PFSK-1 (cell line): ENCODE measurements at regions not wholly inside any gene's neighbourhood (a gene's known extent, or its start where the extent isn't known, plus 50 kb on each side); places are given as distances from the start of the nearest gene placed in this dataset.

Experiments used
- FOXP2 ChIP-seq: optimal IDR thresholded peaks from 2 replicates; pipeline ENCODE3; 2011; ENCODE audit warnings: borderline replicate concordance, control low read depth, inconsistent platforms; ENCODE audit not compliant: insufficient read depth; ENCODE audit errors: extremely low read length, extremely low read depth
- POLR2AphosphoS5 ChIP-seq: IDR thresholded peaks from 2 replicates; pipeline ENCODE4 v1.6.1; 2012; ENCODE audit warnings: low read depth, mild to moderate bottlenecking, control low read depth, low read length, moderate library complexity
- SIN3A ChIP-seq: IDR thresholded peaks from 2 replicates; pipeline ENCODE4 v1.6.1; 2012; ENCODE audit warnings: mild to moderate bottlenecking, low read length, moderate library complexity, borderline replicate concordance; ENCODE audit not compliant: insufficient read depth
- TAF1 ChIP-seq: IDR thresholded peaks from 2 replicates; pipeline ENCODE4 v1.6.1; 2012; ENCODE audit warnings: low read length, control low read depth, borderline replicate concordance; ENCODE audit not compliant: insufficient read depth
- TF ChIP-seq, protein P1 (sequence below), 2 experiments: IDR thresholded peaks; 2 replicates each; pipeline versions ENCODE4 v1.6.1 to v1.8.0; 2011 to 2012; ENCODE audit warnings: low read depth in 2 of 2, low read length in 2 of 2, control low read depth in 1 of 2, inconsistent platforms in 1 of 2, mild to moderate bottlenecking in 1 of 2, moderate library complexity in 1 of 2; ENCODE audit not compliant: insufficient read depth in 1 of 2

- TF ChIP-seq TAF1, result no peak
- no peak for TF ChIP-seq SIN3A
- TF ChIP-seq, protein P1, sequence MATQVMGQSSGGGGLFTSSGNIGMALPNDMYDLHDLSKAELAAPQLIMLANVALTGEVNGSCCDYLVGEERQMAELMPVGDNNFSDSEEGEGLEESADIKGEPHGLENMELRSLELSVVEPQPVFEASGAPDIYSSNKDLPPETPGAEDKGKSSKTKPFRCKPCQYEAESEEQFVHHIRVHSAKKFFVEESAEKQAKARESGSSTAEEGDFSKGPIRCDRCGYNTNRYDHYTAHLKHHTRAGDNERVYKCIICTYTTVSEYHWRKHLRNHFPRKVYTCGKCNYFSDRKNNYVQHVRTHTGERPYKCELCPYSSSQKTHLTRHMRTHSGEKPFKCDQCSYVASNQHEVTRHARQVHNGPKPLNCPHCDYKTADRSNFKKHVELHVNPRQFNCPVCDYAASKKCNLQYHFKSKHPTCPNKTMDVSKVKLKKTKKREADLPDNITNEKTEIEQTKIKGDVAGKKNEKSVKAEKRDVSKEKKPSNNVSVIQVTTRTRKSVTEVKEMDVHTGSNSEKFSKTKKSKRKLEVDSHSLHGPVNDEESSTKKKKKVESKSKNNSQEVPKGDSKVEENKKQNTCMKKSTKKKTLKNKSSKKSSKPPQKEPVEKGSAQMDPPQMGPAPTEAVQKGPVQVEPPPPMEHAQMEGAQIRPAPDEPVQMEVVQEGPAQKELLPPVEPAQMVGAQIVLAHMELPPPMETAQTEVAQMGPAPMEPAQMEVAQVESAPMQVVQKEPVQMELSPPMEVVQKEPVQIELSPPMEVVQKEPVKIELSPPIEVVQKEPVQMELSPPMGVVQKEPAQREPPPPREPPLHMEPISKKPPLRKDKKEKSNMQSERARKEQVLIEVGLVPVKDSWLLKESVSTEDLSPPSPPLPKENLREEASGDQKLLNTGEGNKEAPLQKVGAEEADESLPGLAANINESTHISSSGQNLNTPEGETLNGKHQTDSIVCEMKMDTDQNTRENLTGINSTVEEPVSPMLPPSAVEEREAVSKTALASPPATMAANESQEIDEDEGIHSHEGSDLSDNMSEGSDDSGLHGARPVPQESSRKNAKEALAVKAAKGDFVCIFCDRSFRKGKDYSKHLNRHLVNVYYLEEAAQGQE (IDR thresholded peaks at IDR 0.05; ENCODE audit: insufficient read depth in 1 of 2, low read depth in 2 of 2, low read length in 2 of 2), result no peak
- TF ChIP-seq POLR2AphosphoS5, result no peak
- no peak for TF ChIP-seq FOXP2
These were observed 284.9 kb downstream of the INSIG2 start for GRCh38 chr2:118372886-118373830.

- TF ChIP-seq SIN3A (no peak), TAF1 (no peak), FOXP2 (no peak), POLR2AphosphoS5 (no peak)
- TF ChIP-seq, protein P1 (IDR thresholded peaks at IDR 0.05; ENCODE audit: insufficient read depth in 1 of 2, low read depth in 2 of 2, low read length in 2 of 2), result no peak
These were observed 283.2 kb downstream of the INSIG2 start for GRCh38 chr2:118371515-118371914.

- TF ChIP-seq POLR2AphosphoS5 (no peak), SIN3A (no peak), TAF1 (no peak), FOXP2 (no peak)
- TF ChIP-seq, protein P1 (IDR thresholded peaks at IDR 0.05; ENCODE audit: insufficient read depth in 1 of 2, low read depth in 2 of 2, low read length in 2 of 2), result no peak
These were observed 275.3 kb downstream of the INSIG2 start for GRCh38 chr2:118363604-118364003.

DNA sequence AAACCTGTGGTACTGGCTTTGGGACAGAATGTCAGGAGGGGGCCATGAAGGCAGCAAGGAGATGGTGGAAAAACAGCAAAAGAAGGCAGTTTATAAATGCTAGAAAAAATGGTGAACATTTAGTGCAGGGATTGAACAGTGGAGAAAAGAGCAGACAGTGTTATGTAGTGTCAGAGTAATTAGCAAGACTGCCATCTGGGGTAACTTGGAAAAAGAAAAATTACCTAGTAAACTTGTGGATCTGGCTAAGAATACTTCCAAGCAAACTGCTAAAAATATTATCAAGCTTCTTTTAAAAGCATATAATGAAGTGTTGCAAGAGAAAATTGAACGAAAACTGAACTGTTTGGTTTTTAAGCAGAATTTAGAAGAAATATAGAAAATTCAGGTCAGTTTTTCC is 267.8 kb downstream of the INSIG2 start:
- TF ChIP-seq, protein P1 (IDR thresholded peaks at IDR 0.05; ENCODE audit: insufficient read depth in 1 of 2, low read depth in 2 of 2, low read length in 2 of 2), result no peak
- TF ChIP-seq FOXP2 (no peak), TAF1 (no peak), SIN3A (no peak), POLR2AphosphoS5 (no peak)
